HG02642 (cell line): ENCODE measurements at regions not wholly inside any gene's neighbourhood (a gene's known extent, or its start where the extent isn't known, plus 50 kb on each side); places are given as distances from the start of the nearest gene placed in this dataset.
"Not testable (repeated sequence)": the region's sequence is repeated elsewhere in the genome, so short reads cannot be mapped to it uniquely, and the experiment has no call there.

Experiments
- ATAC-seq: cut with Tn5 transposase; IDR thresholded peaks from one replicate; pipeline ENCODE4 v1.9.1; 2021; ENCODE audit warnings: mild to moderate bottlenecking; ENCODE audit not compliant: unreplicated experiment, poor library complexity

- ATAC-seq: no peak
Measured at GRCh38 chr1:242662886-242663285, 138.4 kb upstream of the PLD5 start.

DNA sequence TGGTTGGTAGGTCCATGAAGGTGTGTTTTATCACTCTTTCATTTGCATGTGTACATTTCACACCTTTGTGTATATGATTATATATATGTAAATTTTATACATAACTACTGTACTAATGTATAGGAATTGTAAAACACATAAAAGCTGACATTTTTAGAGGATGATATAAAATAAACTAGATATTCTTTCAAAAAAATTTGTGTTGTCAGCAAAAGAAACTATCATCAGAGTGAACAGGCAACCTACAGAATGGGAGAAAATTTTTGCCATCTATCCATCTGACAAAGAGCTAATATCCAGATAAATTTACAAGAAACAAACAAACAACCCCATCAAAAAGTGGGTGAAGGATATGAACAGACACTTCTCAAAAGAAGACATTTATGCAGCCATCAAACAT is 129.3 kb upstream of the PLD5 start:
- ATAC-seq: not testable (repeated sequence)

GRCh38 chr1:242651817-242652216 is 127.3 kb upstream of the PLD5 start:
- ATAC-seq: no peak

- no peak for ATAC-seq
Measured at GRCh38 chr1:242641461-242641860, 117.0 kb upstream of the PLD5 start.

DNA sequence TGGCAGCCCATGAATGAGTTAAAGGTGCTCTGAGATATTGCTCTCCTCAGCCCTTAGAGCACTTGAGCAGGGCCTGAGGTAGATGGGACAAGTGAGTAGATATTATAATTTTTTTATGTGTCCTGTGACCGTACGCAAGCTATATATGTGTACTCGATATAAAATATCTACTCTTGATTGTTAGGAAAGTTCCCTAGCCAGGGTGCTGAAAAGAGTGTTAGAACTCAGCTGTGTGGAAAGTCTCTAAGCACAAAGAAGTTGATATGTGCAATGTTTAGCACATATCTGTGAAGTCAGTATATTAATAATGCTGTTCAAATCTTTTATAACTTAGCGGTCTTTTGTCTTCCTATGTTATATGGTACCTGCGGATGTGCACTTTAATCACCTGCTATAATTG is 114.6 kb upstream of the PLD5 start:
- ATAC-seq: no peak

GRCh38 chr1:242634732-242635131 is 110.2 kb upstream of the PLD5 start:
- ATAC-seq: no peak

- no peak for ATAC-seq
Measured at GRCh38 chr1:242629396-242629795, 104.9 kb upstream of the PLD5 start.

- no peak for ATAC-seq
Measured at GRCh38 chr1:242623756-242624155, 99.3 kb upstream of the PLD5 start.

- ATAC-seq: no peak
Measured at GRCh38 chr1:242623119-242623518, 98.6 kb upstream of the PLD5 start.

GRCh38 chr1:242613266-242613815 is 88.8 kb upstream of the PLD5 start:
- ATAC-seq: no peak

- no peak for ATAC-seq
Measured at GRCh38 chr1:242610209-242610608, 85.7 kb upstream of the PLD5 start.

DNA sequence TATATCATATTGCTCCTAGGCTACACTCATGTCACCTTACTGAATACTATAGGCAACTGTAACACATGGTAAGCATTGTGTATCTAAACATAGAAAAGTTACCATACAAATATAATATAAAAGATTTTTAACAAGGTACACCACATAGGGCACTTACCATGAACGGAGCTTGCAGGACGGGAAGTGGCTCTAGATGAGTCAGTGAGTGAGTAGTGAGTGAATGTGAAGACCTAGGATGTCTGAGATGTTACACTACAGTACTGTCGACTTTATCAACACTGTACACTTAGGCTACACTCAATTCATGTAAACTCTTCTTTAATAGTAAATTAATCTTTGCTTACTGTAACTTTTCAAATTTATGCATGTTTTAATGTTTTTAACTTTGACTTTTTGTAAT is 81.0 kb upstream of the PLD5 start:
- ATAC-seq: no peak

- no peak for ATAC-seq
Measured at GRCh38 chr1:242602001-242602400, 77.5 kb upstream of the PLD5 start.

- ATAC-seq: not testable (repeated sequence)
Measured at GRCh38 chr1:242593756-242594155, 69.3 kb upstream of the PLD5 start.

DNA sequence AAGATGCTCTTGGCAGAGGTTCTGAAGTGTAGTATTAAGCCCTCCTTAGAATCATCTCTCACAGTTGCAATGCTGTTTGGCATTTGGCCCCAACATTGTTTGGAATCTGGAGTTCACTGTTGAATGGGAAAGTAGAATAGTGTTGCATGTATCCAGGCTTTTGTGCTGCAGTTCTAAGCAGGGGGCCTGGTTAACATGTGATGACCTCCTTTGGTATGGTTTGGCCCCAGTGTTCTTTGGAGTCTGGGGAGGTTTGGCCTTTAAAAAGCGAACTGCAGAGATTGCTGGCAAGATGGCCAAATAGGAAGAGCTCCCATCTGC is 61.8 kb upstream of the PLD5 start:
- no peak for ATAC-seq

DNA sequence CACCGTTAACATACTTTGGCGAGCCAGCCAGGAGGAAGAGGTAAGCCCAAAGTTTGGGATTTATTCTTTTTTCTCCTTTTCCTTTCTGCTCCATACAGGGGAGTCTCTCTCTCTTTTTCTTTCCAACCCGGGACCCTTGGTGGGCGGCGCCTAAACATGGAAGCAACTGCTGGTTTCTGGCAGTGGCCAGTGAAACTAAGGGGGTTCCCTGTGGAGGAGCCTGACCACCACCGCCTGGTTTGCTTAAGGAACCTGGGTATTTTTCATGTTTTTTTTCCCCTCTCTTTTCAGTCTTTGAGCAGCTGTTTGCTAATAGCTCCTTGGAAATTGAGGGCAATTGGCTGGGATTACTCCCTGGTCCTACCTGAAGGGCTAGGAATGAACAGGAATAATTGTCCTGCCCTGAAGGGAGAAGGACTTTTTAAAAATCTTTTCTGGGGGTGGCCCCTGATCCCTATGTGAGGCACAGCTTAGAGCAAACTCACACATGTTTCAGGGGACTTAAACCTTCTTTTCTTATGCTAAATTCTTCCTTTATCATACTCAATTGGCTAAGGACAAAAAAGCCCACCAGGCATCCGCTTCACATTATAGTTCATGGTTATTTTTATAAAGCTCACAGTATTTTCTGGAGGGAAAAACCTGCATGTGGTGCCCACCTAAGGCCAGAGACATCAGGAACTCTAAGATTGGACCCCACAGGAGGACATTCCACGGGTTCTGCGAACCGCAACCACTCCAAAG is 61.3 kb upstream of the PLD5 start:
- ATAC-seq: no peak

- no peak for ATAC-seq
Measured at GRCh38 chr1:242582669-242583068, 58.2 kb upstream of the PLD5 start.

- ATAC-seq: no peak
Measured at GRCh38 chr1:242579528-242580235, 55.2 kb upstream of the PLD5 start.
